C4-2B (cell line): ENCODE measurements at regions not wholly inside any gene's neighbourhood (a gene's known extent, or its start where the extent isn't known, plus 50 kb on each side); places are given as distances from the start of the nearest gene placed in this dataset.

Experiments
- ZFX ChIP-seq: fragments of 450-650 bp; IDR thresholded peaks from 2 replicates; pipeline ENCODE4 v1.6.1; 2017
- TF ChIP-seq, protein P1 (sequence below): fragments of 450-650 bp; conservative IDR thresholded peaks from 2 replicates; pipeline ENCODE4 v1.5.1; 2017; ENCODE audit warnings: mild to moderate bottlenecking

GRCh38 chr4:82171531-82172155, 202.1 kb downstream of the HNRNPD start:
- TF ChIP-seq, protein P1, sequence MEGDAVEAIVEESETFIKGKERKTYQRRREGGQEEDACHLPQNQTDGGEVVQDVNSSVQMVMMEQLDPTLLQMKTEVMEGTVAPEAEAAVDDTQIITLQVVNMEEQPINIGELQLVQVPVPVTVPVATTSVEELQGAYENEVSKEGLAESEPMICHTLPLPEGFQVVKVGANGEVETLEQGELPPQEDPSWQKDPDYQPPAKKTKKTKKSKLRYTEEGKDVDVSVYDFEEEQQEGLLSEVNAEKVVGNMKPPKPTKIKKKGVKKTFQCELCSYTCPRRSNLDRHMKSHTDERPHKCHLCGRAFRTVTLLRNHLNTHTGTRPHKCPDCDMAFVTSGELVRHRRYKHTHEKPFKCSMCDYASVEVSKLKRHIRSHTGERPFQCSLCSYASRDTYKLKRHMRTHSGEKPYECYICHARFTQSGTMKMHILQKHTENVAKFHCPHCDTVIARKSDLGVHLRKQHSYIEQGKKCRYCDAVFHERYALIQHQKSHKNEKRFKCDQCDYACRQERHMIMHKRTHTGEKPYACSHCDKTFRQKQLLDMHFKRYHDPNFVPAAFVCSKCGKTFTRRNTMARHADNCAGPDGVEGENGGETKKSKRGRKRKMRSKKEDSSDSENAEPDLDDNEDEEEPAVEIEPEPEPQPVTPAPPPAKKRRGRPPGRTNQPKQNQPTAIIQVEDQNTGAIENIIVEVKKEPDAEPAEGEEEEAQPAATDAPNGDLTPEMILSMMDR: no peak
- no peak for TF ChIP-seq ZFX
